ENCODE measurements at regions not wholly inside any gene's neighbourhood (a gene's known extent, or its start where the extent isn't known, plus 50 kb on each side); places are given as distances from the start of the nearest gene placed in this dataset.

- ATAC-seq, result no peak
- CTCF ChIA-PET, result no interaction called here
- POLR2A ChIA-PET, result no interaction called here
These were observed 1293.0 kb downstream of the GRIK2 start for GRCh38 chr6:102686461-102686860.

GRCh38 chr6:102680413-102680812 is 1286.9 kb downstream of the GRIK2 start:
- no peaks in the 10 kb centered on the region for H3K4me1 Mint-ChIP-seq
- no peak overlapping the region for H3K27ac Mint-ChIP-seq
- DNase-seq (ENCODE audit: low spot score) (no peak), ATAC-seq (no peak)
- TF ChIP-seq, protein P1, sequence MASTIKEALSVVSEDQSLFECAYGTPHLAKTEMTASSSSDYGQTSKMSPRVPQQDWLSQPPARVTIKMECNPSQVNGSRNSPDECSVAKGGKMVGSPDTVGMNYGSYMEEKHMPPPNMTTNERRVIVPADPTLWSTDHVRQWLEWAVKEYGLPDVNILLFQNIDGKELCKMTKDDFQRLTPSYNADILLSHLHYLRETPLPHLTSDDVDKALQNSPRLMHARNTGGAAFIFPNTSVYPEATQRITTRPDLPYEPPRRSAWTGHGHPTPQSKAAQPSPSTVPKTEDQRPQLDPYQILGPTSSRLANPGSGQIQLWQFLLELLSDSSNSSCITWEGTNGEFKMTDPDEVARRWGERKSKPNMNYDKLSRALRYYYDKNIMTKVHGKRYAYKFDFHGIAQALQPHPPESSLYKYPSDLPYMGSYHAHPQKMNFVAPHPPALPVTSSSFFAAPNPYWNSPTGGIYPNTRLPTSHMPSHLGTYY (CRISPR knock-in tag; IDR thresholded peaks at IDR 0.05), result no peak
- no peak for TF ChIP-seq USF1 (CRISPR knock-in tag; IDR thresholded peaks at IDR 0.05)
- TF ChIP-seq PRRX2 (CRISPR knock-in tag; IDR thresholded peaks at IDR 0.05), result no peak
- TF ChIP-seq, protein P2, sequence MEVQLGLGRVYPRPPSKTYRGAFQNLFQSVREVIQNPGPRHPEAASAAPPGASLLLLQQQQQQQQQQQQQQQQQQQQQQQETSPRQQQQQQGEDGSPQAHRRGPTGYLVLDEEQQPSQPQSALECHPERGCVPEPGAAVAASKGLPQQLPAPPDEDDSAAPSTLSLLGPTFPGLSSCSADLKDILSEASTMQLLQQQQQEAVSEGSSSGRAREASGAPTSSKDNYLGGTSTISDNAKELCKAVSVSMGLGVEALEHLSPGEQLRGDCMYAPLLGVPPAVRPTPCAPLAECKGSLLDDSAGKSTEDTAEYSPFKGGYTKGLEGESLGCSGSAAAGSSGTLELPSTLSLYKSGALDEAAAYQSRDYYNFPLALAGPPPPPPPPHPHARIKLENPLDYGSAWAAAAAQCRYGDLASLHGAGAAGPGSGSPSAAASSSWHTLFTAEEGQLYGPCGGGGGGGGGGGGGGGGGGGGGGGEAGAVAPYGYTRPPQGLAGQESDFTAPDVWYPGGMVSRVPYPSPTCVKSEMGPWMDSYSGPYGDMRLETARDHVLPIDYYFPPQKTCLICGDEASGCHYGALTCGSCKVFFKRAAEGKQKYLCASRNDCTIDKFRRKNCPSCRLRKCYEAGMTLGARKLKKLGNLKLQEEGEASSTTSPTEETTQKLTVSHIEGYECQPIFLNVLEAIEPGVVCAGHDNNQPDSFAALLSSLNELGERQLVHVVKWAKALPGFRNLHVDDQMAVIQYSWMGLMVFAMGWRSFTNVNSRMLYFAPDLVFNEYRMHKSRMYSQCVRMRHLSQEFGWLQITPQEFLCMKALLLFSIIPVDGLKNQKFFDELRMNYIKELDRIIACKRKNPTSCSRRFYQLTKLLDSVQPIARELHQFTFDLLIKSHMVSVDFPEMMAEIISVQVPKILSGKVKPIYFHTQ (CRISPR knock-in tag; IDR thresholded peaks at IDR 0.05), result no peak
- TF ChIP-seq MXD4 (CRISPR knock-in tag; IDR thresholded peaks at IDR 0.05; ENCODE audit: borderline replicate concordance), result no peak
- TF ChIP-seq, protein P3, sequence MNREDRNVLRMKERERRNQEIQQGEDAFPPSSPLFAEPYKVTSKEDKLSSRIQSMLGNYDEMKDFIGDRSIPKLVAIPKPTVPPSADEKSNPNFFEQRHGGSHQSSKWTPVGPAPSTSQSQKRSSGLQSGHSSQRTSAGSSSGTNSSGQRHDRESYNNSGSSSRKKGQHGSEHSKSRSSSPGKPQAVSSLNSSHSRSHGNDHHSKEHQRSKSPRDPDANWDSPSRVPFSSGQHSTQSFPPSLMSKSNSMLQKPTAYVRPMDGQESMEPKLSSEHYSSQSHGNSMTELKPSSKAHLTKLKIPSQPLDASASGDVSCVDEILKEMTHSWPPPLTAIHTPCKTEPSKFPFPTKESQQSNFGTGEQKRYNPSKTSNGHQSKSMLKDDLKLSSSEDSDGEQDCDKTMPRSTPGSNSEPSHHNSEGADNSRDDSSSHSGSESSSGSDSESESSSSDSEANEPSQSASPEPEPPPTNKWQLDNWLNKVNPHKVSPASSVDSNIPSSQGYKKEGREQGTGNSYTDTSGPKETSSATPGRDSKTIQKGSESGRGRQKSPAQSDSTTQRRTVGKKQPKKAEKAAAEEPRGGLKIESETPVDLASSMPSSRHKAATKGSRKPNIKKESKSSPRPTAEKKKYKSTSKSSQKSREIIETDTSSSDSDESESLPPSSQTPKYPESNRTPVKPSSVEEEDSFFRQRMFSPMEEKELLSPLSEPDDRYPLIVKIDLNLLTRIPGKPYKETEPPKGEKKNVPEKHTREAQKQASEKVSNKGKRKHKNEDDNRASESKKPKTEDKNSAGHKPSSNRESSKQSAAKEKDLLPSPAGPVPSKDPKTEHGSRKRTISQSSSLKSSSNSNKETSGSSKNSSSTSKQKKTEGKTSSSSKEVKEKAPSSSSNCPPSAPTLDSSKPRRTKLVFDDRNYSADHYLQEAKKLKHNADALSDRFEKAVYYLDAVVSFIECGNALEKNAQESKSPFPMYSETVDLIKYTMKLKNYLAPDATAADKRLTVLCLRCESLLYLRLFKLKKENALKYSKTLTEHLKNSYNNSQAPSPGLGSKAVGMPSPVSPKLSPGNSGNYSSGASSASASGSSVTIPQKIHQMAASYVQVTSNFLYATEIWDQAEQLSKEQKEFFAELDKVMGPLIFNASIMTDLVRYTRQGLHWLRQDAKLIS (CRISPR knock-in tag; IDR thresholded peaks at IDR 0.05; ENCODE audit: borderline replicate concordance), result no peak
- no peak for TF ChIP-seq NR1H2 (CRISPR knock-in tag; IDR thresholded peaks at IDR 0.05)
- no peak for TF ChIP-seq ETV6 (CRISPR knock-in tag; IDR thresholded peaks at IDR 0.05)
- TF ChIP-seq ZNF219 (CRISPR knock-in tag; IDR thresholded peaks at IDR 0.05; ENCODE audit: borderline replicate concordance), result no peak
- no peak for TF ChIP-seq EMX1 (CRISPR knock-in tag; IDR thresholded peaks at IDR 0.05)
- TF ChIP-seq E2F5 (CRISPR knock-in tag; IDR thresholded peaks at IDR 0.05), result no peak
- no peak for TF ChIP-seq NFE2L1 (CRISPR knock-in tag; IDR thresholded peaks at IDR 0.05)
- no peak for TF ChIP-seq SOX15 (CRISPR knock-in tag; IDR thresholded peaks at IDR 0.05)
- no peak for TF ChIP-seq ZNF138 (CRISPR knock-in tag; conservative IDR thresholded peaks at IDR 0.05)
- TF ChIP-seq SP1 (CRISPR knock-in tag; conservative IDR thresholded peaks at IDR 0.05), result no peak
- no peak for TF ChIP-seq HMGA2 (CRISPR knock-in tag; IDR thresholded peaks at IDR 0.05)
- no peak for TF ChIP-seq FOXK1 (CRISPR knock-in tag; IDR thresholded peaks at IDR 0.05)
- TF ChIP-seq PRDM15 (CRISPR knock-in tag; IDR thresholded peaks at IDR 0.05), result no peak
- no peak for TF ChIP-seq CDX4 (CRISPR knock-in tag; IDR thresholded peaks at IDR 0.05; ENCODE audit: borderline replicate concordance)
- H3K27me3 Mint-ChIP-seq (ENCODE audit: low read depth), result no peaks in the 10 kb centered on the region
- H3K4me3 Mint-ChIP-seq, result no peak overlapping the region
- H3K36me3 Mint-ChIP-seq, result no peaks in the 10 kb centered on the region
- POLR2A ChIA-PET, result no interaction called here
- CTCF ChIA-PET, result no interaction called here
- H3K9me3 Mint-ChIP-seq, result no peaks in the 10 kb centered on the region

More at GRCh38 chr6:102686461-102686860, 1293.0 kb downstream of the GRIK2 start:
- Mint-ChIP-seq H3K9me3 (no peaks in the 10 kb centered on the region), H3K4me3 (no peak overlapping the region), H3K4me1 (no peaks in the 10 kb centered on the region), H3K27me3 (ENCODE audit: low read depth) (no peaks in the 10 kb centered on the region), H3K36me3 (no peaks in the 10 kb centered on the region), H3K27ac (no peak overlapping the region)
- no peak for DNase-seq (ENCODE audit: low spot score)
- no peak for TF ChIP-seq NFATC4 (CRISPR knock-in tag; IDR thresholded peaks at IDR 0.05)
- TF ChIP-seq ZNF671 (CRISPR knock-in tag; IDR thresholded peaks at IDR 0.05), result no peak

Measured in WTC11 (cell line).